Choroid plexus epithelial cell (primary cell): ENCODE measurements at regions not wholly inside any gene's neighbourhood (a gene's known extent, or its start where the extent isn't known, plus 50 kb on each side); places are given as distances from the start of the nearest gene placed in this dataset.
A peak's percentile ranks its signal among the peaks of the same experiment; 100 is the strongest.

Experiments
- DNase-seq: peaks from one replicate; pipeline ENCODE4 v3.0.0-alpha.2; 2010; ENCODE audit warnings: low read depth
- H3K4me3 ChIP-seq: 2 replicates; pipeline ENCODE4 v1.5.1; 2011; ENCODE audit warnings: low read depth, mild to moderate bottlenecking, control low read depth, low read length, moderate library complexity
- TF ChIP-seq, protein P1 (sequence below): conservative IDR thresholded peaks from 2 replicates; pipeline ENCODE4 v1.5.1; 2011; ENCODE audit warnings: low read depth, mild to moderate bottlenecking, control low read depth, inconsistent platforms, low read length, moderate library complexity

DNA sequence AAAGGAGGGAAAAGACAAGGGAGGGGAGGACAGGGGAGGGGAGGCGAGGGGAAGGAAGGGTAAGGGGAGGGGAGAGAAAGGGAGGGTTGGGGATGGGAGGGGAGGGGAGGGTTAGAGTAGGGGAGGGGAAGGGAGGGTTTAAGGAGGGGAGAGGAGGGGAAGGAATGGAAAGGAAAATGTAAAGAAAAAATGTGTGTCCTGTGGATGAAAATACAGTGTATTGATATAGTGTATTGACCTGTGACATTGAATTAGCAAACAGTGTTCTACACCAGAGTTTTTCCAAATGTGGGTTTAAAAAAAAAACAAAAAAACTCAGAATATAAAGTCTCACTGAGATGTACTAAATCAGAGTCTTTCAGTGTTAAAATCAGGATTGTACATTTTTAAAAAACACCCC is 1279.8 kb upstream of the ADGRL2 start:
- TF ChIP-seq, protein P1, sequence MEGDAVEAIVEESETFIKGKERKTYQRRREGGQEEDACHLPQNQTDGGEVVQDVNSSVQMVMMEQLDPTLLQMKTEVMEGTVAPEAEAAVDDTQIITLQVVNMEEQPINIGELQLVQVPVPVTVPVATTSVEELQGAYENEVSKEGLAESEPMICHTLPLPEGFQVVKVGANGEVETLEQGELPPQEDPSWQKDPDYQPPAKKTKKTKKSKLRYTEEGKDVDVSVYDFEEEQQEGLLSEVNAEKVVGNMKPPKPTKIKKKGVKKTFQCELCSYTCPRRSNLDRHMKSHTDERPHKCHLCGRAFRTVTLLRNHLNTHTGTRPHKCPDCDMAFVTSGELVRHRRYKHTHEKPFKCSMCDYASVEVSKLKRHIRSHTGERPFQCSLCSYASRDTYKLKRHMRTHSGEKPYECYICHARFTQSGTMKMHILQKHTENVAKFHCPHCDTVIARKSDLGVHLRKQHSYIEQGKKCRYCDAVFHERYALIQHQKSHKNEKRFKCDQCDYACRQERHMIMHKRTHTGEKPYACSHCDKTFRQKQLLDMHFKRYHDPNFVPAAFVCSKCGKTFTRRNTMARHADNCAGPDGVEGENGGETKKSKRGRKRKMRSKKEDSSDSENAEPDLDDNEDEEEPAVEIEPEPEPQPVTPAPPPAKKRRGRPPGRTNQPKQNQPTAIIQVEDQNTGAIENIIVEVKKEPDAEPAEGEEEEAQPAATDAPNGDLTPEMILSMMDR = no peak
- no peak overlapping the region for H3K4me3 ChIP-seq
- DNase-seq = no peak

DNA sequence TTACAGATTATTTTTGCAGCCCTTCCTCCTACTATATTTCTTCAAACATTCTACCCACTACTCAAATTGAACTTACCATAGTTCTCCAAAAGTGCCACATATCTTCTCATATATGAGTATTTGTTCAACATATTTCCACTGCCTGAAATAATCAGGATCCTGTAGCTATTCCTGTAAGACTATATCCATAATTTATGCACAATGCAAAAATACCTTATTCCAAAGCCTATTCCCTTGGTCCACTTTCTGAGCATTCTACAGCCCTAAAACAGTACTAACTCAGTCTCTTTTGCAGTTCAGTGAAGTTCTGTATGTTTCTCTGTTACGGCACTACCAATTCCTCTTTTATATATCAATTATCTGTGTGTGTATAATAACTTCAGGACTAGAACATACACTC is 1283.7 kb upstream of the ADGRL2 start:
- TF ChIP-seq, protein P1 = no peak
- no peak for DNase-seq
- H3K4me3 ChIP-seq = no peak overlapping the region

DNA sequence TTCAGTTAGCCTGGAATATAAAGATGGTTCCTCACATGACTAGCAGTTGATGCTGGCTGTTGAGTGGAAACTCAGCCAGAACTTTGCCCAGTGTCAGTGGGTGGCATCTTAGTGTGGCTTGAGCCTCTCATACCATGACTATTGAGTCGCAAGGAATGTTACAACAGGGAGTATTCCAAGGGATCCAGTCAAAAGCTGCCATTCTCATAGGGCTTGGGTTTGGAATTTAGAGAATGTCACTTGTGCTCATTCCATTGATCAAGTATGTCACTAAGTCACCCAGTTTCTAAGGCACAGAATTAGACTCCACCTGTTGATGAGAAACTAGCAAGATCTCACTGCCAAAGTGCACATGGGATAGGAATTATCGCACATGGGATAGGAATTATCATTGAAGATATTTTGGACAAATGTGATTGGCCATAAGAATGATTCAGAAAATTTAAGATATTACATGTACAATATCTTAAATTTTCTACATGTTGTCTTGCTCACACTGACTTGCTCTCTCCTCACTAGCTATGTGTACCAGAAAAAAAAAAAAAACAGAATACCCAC is 1290.7 kb upstream of the ADGRL2 start:
- no peak for DNase-seq
- TF ChIP-seq, protein P1 = no peak

DNA sequence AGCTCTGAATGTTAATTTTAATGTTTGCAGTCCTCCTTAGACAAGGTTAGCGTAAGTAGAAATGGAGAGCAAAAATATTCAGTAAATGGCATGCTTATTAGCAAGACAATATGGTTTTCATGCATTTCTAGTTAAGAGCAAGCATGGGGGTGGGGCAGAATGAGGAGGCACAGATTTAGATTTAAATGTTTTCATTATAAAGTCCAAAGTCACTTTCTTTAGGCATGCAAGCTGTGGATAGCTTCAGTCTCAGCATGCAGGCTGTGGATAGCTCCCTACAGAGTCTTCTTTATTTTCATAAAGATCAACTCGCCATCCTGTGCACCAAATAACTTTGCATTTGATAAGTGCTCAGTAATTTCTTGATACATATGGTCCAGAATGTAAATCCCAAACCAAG is 1294.5 kb upstream of the ADGRL2 start:
- H3K4me3 ChIP-seq = no peak overlapping the region
- no peak for DNase-seq
- TF ChIP-seq, protein P1 = no peak

More for the DNA sequence above, 1290.7 kb upstream of the ADGRL2 start:
- no peak overlapping the region for H3K4me3 ChIP-seq

DNA sequence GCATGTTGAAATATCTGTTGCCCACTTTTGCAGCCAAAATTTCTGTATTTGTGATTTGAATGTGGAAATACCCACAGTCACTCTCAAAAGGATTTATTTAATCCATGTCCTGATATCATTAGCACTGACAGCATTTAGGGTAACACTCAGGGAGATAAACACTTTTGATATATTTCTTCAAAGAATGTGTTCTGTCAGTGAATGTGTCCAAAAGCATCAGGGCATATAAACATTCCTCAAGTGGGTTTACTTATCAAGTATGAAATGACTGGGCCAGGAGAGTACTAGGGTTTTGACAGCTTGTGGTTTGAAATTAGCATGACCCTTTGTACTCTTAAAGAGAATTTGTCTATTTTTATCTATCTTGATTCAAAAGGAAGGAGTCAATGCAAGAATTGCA is 1302.1 kb upstream of the ADGRL2 start:
- TF ChIP-seq, protein P1 = no peak
- DNase-seq = peak; percentile 14
- no peak overlapping the region for H3K4me3 ChIP-seq

DNA sequence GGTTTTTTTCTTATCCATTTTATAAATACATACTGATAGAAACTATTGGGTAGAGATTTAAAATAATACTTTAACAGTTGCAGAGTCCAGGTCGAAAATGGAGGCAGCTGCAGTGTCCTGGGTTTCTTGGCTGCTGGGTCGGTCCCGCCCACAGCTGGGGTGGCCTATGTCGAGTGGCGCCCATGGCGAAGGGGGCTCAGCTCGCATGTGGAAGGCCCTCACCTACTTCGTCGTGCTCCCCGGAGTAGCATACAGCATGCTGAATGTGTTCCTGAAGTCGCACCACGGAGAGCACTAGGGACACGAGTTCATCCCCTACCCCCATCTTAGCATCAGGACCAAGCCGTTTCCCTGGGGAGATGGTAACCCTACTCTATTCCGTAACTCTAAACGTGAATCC is 1304.9 kb upstream of the ADGRL2 start:
- H3K4me3 ChIP-seq = no peak overlapping the region
- no peak for DNase-seq
- TF ChIP-seq, protein P1 = no peak

DNA sequence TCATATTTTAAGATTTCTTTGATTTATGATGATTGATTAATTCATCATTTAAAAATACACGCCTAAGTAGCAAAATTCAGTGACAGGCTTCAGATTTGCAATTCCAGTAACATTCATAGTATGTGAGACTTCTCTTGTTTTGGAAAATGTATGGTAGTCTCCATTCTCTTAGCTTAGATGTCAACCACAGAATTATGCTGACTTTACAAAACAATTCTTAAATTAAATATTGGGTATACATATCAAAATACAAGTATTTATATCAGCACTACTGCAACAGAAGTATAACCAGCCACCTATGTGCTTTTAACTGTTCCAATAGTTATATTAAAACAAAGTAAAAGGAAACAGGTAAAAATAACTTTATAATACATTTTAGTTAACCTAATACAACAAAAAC is 1328.6 kb upstream of the ADGRL2 start:
- TF ChIP-seq, protein P1 = no peak
- H3K4me3 ChIP-seq = no peak overlapping the region
- no peak for DNase-seq
